Breast epithelium (tissue), 3 donors: ENCODE measurements at regions not wholly inside any gene's neighbourhood (a gene's known extent, or its start where the extent isn't known, plus 50 kb on each side); places are given as distances from the start of the nearest gene placed in this dataset.

ENCODE experiments used
- CTCF ChIP-seq, 3 donors: fragments of 450-650 bp; IDR thresholded peaks; one replicate each; pipeline ENCODE4 v1.5.1; 2016 to 2017; ENCODE audit warnings: antibody characterized with exemption in 3 of 3, mild to moderate bottlenecking in 3 of 3, moderate library complexity in 3 of 3
- POLR2A ChIP-seq: fragments of 450-650 bp; IDR thresholded peaks from one replicate; pipeline ENCODE4 v1.6.1; 2016; ENCODE audit warnings: antibody characterized with exemption, mild to moderate bottlenecking, moderate library complexity
- POLR2AphosphoS5 ChIP-seq, 3 donors: sonication (generic); formaldehyde crosslinking; IDR thresholded peaks; one replicate each; pipeline ENCODE4 v1.6.1; 2017; ENCODE audit warnings: antibody characterized with exemption in 3 of 3

GRCh38 chr6:2477250-2477649 is 231.8 kb upstream of the GMDS start:
- no peak for TF ChIP-seq CTCF (IDR thresholded peaks at IDR 0.05)
- TF ChIP-seq POLR2A: no peak
- no peak for TF ChIP-seq POLR2AphosphoS5 (IDR thresholded peaks at IDR 0.05)
